ENCODE measurements at regions not wholly inside any gene's neighbourhood (a gene's known extent, or its start where the extent isn't known, plus 50 kb on each side); places are given as distances from the start of the nearest gene placed in this dataset.

GRCh38 chr4:14716691-14717090 is 285.6 kb upstream of the CPEB2 start:
- Histone ChIP-seq H3K27me3 (ENCODE audit: insufficient read depth, low read length) (no peaks in the 10 kb centered on the region), H3K9me3 (ENCODE audit: low read length) (no peaks in the 10 kb centered on the region), H3K36me3 (ENCODE audit: insufficient read depth, low read length) (no peaks in the 10 kb centered on the region), H3K4me3 (ENCODE audit: low read length) (no peak overlapping the region), H3K4me1 (ENCODE audit: insufficient read depth, low read length) (no peaks in the 10 kb centered on the region), H2AFZ (ENCODE audit: low read depth, low read length) (no peak overlapping the region)

GRCh38 chr4:14719053-14719452 is 283.2 kb upstream of the CPEB2 start:
- H3K9me3 ChIP-seq (ENCODE audit: low read length) = no peaks in the 10 kb centered on the region
- no peaks in the 10 kb centered on the region for H3K27me3 ChIP-seq (ENCODE audit: insufficient read depth, low read length)
- H3K4me1 ChIP-seq (ENCODE audit: insufficient read depth, low read length) = no peaks in the 10 kb centered on the region

GRCh38 chr4:14726441-14726840 is 275.8 kb upstream of the CPEB2 start:
- H3K4me3 ChIP-seq (ENCODE audit: low read length) = no peak overlapping the region

More at GRCh38 chr4:14719053-14719452, 283.2 kb upstream of the CPEB2 start:
- Histone ChIP-seq H3K4me3 (ENCODE audit: low read length) (no peak overlapping the region), H3K36me3 (ENCODE audit: insufficient read depth, low read length) (no peaks in the 10 kb centered on the region), H2AFZ (ENCODE audit: low read depth, low read length) (no peak overlapping the region)

GRCh38 chr4:14726877-14727361 is 275.4 kb upstream of the CPEB2 start:
- Histone ChIP-seq H3K4me3 (ENCODE audit: low read length) (no peak overlapping the region), H3K27me3 (ENCODE audit: insufficient read depth, low read length) (no peaks in the 10 kb centered on the region), H3K36me3 (ENCODE audit: insufficient read depth, low read length) (no peaks in the 10 kb centered on the region), H2AFZ (ENCODE audit: low read depth, low read length) (no peak overlapping the region), H3K9me3 (ENCODE audit: low read length) (no peaks in the 10 kb centered on the region), H3K4me1 (ENCODE audit: insufficient read depth, low read length) (no peaks in the 10 kb centered on the region)

More at GRCh38 chr4:14726441-14726840, 275.8 kb upstream of the CPEB2 start:
- no peaks in the 10 kb centered on the region for H3K4me1 ChIP-seq (ENCODE audit: insufficient read depth, low read length)
- no peaks in the 10 kb centered on the region for H3K36me3 ChIP-seq (ENCODE audit: insufficient read depth, low read length)
- no peak overlapping the region for H2AFZ ChIP-seq (ENCODE audit: low read depth, low read length)
- no peaks in the 10 kb centered on the region for H3K9me3 ChIP-seq (ENCODE audit: low read length)
- no peaks in the 10 kb centered on the region for H3K27me3 ChIP-seq (ENCODE audit: insufficient read depth, low read length)

DNA sequence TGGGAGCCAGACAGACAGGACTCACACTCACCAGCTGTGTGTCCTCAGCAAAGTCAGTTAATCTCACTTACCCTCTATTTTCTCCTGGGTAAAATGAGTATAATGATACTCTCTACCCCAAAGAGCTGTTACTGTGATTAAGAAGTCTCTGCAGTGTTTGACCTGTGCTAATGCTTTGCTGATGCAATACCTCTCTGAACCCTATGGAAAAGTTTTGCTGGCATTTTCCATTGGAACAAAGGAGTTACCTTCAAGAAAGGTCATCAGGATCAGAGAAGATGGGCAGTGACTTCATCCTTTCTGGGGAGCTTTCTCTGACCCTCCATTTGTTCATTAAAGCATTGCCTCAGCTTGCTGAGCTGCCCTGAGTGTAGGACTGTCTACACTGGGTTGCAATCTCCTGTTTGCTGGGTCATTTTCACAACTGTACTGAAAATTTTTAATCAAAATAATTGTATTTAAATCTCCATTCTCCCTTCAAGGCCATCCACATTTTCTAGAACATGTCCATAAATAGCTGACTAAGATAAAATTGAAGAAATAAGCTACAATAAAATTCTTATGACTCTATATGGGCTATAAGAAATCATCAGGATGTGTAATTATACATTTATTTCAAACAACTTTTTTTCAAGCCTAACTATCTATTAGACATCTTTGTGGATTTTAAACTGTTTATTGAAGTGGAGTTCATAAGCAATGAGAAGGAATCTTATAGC is 272.8 kb upstream of the CPEB2 start:
- Histone ChIP-seq H3K4me1 (ENCODE audit: insufficient read depth, low read length) (no peaks in the 10 kb centered on the region), H2AFZ (ENCODE audit: low read depth, low read length) (no peak overlapping the region), H3K9me3 (ENCODE audit: low read length) (no peaks in the 10 kb centered on the region), H3K36me3 (ENCODE audit: insufficient read depth, low read length) (no peaks in the 10 kb centered on the region), H3K4me3 (ENCODE audit: low read length) (no peak overlapping the region), H3K27me3 (ENCODE audit: insufficient read depth, low read length) (no peaks in the 10 kb centered on the region)

GRCh38 chr4:14742054-14742453 is 260.2 kb upstream of the CPEB2 start:
- H2AFZ ChIP-seq (ENCODE audit: low read depth, low read length) = no peak overlapping the region
- H3K9me3 ChIP-seq (ENCODE audit: low read length) = no peaks in the 10 kb centered on the region
- H3K4me1 ChIP-seq (ENCODE audit: insufficient read depth, low read length) = no peaks in the 10 kb centered on the region
- no peaks in the 10 kb centered on the region for H3K36me3 ChIP-seq (ENCODE audit: insufficient read depth, low read length)
- H3K4me3 ChIP-seq (ENCODE audit: low read length) = no peak overlapping the region
- no peaks in the 10 kb centered on the region for H3K27me3 ChIP-seq (ENCODE audit: insufficient read depth, low read length)

DNA sequence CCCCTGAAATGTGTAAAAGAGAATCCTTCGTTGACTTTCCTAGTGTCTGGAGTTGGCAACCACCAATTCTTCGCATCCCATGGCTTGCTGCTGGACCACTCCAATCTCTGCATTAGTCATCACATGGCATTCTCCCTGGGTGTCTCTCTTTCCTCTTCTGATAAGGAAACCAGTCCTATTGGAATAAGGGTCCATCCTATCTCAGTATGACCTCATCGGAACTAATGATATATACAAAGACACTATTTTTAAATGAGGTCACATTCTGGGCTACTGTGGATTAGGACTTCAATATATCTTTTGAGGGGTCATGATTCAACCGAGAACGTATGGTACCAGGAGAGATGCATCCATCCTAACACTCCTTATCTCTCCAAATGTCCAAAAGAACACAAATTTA is 259.1 kb upstream of the CPEB2 start:
- no peaks in the 10 kb centered on the region for H3K27me3 ChIP-seq (ENCODE audit: insufficient read depth, low read length)
- H3K36me3 ChIP-seq (ENCODE audit: insufficient read depth, low read length) = no peaks in the 10 kb centered on the region
- H3K4me3 ChIP-seq (ENCODE audit: low read length) = no peak overlapping the region
- no peak overlapping the region for H2AFZ ChIP-seq (ENCODE audit: low read depth, low read length)
- no peaks in the 10 kb centered on the region for H3K9me3 ChIP-seq (ENCODE audit: low read length)
- no peaks in the 10 kb centered on the region for H3K4me1 ChIP-seq (ENCODE audit: insufficient read depth, low read length)

DNA sequence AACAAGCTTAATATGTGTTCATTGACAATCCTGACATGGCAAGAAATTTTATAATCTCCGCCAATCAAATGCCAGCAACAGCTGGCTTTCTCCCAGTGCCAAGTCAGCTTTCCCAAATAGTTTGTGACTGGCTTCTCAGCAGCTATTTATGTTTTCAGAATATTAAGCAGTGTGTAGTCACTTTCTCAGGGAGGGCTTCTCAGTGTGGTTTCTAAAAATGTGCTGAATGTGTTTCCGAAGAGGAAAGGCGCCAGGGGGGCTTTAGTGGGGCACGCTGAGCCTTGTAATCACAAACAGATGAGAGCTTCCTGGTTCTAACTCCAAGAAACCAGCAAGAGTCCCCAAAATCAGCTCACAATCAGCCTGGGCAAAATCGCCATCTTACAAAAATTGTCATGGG is 258.7 kb upstream of the CPEB2 start:
- no peaks in the 10 kb centered on the region for H3K27me3 ChIP-seq (ENCODE audit: insufficient read depth, low read length)
- no peaks in the 10 kb centered on the region for H3K36me3 ChIP-seq (ENCODE audit: insufficient read depth, low read length)
- no peak overlapping the region for H2AFZ ChIP-seq (ENCODE audit: low read depth, low read length)
- H3K9me3 ChIP-seq (ENCODE audit: low read length) = no peaks in the 10 kb centered on the region
- no peaks in the 10 kb centered on the region for H3K4me1 ChIP-seq (ENCODE audit: insufficient read depth, low read length)
- H3K4me3 ChIP-seq (ENCODE audit: low read length) = no peak overlapping the region

DNA sequence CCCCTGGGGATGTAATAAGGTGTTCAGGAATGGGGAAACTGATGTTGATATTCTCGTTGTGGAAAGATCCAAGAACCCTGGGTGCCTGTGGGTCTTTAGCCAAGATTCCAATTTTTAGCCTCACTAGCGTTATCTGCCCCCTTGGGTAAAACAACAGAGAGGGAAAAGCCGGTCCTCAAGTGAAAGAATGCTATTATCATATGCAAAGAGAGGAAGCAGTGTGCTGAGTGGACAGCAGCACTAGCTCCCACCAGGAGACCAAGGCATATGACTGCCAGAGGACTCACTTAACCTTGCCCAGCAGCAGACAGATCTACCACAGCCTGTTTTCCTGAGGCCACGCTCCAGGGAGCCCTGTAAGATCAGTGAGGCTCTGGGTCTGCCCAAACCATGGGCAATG is 257.9 kb upstream of the CPEB2 start:
- no peaks in the 10 kb centered on the region for H3K36me3 ChIP-seq (ENCODE audit: insufficient read depth, low read length)
- H3K9me3 ChIP-seq (ENCODE audit: low read length) = no peaks in the 10 kb centered on the region
- no peak overlapping the region for H3K4me3 ChIP-seq (ENCODE audit: low read length)
- no peaks in the 10 kb centered on the region for H3K4me1 ChIP-seq (ENCODE audit: insufficient read depth, low read length)
- no peaks in the 10 kb centered on the region for H3K27me3 ChIP-seq (ENCODE audit: insufficient read depth, low read length)
- H2AFZ ChIP-seq (ENCODE audit: low read depth, low read length) = no peak overlapping the region

DNA sequence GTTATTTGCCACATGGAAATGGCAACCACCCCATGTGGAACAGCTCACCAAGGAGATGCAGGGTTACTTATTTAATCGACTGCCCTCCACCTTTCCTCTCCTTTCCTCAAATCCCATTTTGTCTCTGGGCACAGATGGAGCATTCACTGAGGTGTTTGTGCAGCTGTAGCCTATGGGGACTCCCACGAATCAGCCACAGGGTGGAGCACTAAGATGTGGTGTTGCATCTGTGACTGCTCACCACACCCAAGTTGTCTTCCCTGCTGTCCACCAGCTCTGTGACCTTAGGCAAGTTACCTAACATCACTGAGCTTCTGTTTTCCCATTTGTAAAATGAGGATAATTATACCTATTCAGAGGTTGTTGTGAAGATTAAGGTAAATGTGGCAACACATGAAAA is 252.4 kb upstream of the CPEB2 start:
- Histone ChIP-seq H2AFZ (ENCODE audit: low read depth, low read length) (no peak overlapping the region), H3K4me3 (ENCODE audit: low read length) (no peak overlapping the region), H3K4me1 (ENCODE audit: insufficient read depth, low read length) (no peaks in the 10 kb centered on the region), H3K36me3 (ENCODE audit: insufficient read depth, low read length) (no peaks in the 10 kb centered on the region), H3K9me3 (ENCODE audit: low read length) (no peaks in the 10 kb centered on the region), H3K27me3 (ENCODE audit: insufficient read depth, low read length) (no peaks in the 10 kb centered on the region)

- Histone ChIP-seq H3K4me3 (ENCODE audit: low read length) (no peak overlapping the region), H3K4me1 (ENCODE audit: insufficient read depth, low read length) (no peaks in the 10 kb centered on the region), H3K27me3 (ENCODE audit: insufficient read depth, low read length) (no peaks in the 10 kb centered on the region), H3K36me3 (ENCODE audit: insufficient read depth, low read length) (no peaks in the 10 kb centered on the region), H2AFZ (ENCODE audit: low read depth, low read length) (no peak overlapping the region), H3K9me3 (ENCODE audit: low read length) (no peaks in the 10 kb centered on the region)
Observed at GRCh38 chr4:14752341-14753046, 249.8 kb upstream of the CPEB2 start.

- Histone ChIP-seq H3K4me3 (ENCODE audit: low read length) (no peak overlapping the region), H2AFZ (ENCODE audit: low read depth, low read length) (no peak overlapping the region), H3K4me1 (ENCODE audit: insufficient read depth, low read length) (no peaks in the 10 kb centered on the region), H3K36me3 (ENCODE audit: insufficient read depth, low read length) (no peaks in the 10 kb centered on the region), H3K27me3 (ENCODE audit: insufficient read depth, low read length) (no peaks in the 10 kb centered on the region), H3K9me3 (ENCODE audit: low read length) (no peaks in the 10 kb centered on the region)
Observed at GRCh38 chr4:14767142-14767541, 235.1 kb upstream of the CPEB2 start.

DNA sequence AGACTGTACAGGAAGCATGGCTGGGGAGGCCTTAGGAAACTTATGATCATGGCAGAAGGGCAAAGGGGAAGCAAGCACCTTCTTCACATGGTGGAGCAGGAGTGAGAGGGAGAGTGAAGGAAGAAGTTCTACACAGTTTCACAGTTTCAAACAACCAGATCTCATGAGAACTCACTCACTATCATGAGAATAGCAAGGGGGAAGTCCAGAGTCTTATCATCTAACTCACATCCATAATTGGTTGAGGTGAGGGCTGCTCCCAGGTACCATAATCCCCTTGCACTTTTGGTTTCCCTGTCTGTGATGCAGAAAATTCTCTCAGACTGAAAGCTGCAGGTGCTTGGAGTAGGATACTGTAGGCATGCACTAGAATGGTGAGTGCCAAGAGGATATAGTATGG is 233.8 kb upstream of the CPEB2 start:
- H2AFZ ChIP-seq (ENCODE audit: low read depth, low read length) = no peak overlapping the region
- no peaks in the 10 kb centered on the region for H3K4me1 ChIP-seq (ENCODE audit: insufficient read depth, low read length)
- H3K9me3 ChIP-seq (ENCODE audit: low read length) = no peaks in the 10 kb centered on the region
- H3K4me3 ChIP-seq (ENCODE audit: low read length) = no peak overlapping the region
- no peaks in the 10 kb centered on the region for H3K27me3 ChIP-seq (ENCODE audit: insufficient read depth, low read length)
- no peaks in the 10 kb centered on the region for H3K36me3 ChIP-seq (ENCODE audit: insufficient read depth, low read length)

Data from neuron (in vitro differentiated cells).